ENCODE measurements at regions not wholly inside any gene's neighbourhood (a gene's known extent, or its start where the extent isn't known, plus 50 kb on each side); places are given as distances from the start of the nearest gene placed in this dataset.

DNA sequence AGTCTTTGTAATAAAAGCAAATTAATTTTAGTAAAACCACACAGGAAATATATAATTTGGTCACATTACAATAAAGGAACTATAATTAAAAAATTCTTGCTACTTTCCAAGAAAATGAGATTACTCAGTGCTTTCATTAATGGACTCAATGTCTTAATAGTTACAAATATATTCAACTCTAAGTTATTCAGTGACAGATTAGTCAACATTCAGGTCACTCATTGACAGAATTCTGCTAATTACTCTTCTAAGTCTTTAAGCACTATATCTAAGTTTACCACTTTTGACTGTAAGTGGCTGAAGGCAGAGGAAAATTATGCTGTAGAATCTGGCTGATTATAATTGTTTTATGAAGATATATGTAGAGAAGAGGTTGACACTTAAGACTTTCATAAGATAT, 1365.0 kb downstream of the EFNB2 start:
- TF ChIP-seq GATA2 (IDR thresholded peaks at IDR 0.05; ENCODE audit: low read depth, low read length) (no peak), GATA3 (IDR thresholded peaks at IDR 0.05; ENCODE audit: low read depth, low read length) (no peak)

Data from SH-SY5Y (cell line).